Hepatocyte (in vitro differentiated cells): ENCODE measurements at regions not wholly inside any gene's neighbourhood (a gene's known extent, or its start where the extent isn't known, plus 50 kb on each side); places are given as distances from the start of the nearest gene placed in this dataset.

Experiments used
- DNase-seq: peaks from one replicate; pipeline ENCODE4 v3.0.0-alpha.2; 2016; ENCODE audit warnings: low spot score
- H2AFZ ChIP-seq: fragments of 200-600 bp; sonication (generic); 2 replicates; pipeline ENCODE4 v1.6.0; 2016; ENCODE audit warnings: antibody characterized with exemption, mild to moderate bottlenecking
- H3K27ac ChIP-seq: fragments of 200-600 bp; sonication (generic); 2 replicates; pipeline ENCODE4 v1.5.1; 2016; ENCODE audit warnings: mild to moderate bottlenecking
- H3K27me3 ChIP-seq: fragments of 200-600 bp; sonication (generic); 2 replicates; pipeline ENCODE4 v1.6.1; 2016
- H3K36me3 ChIP-seq: fragments of 200-600 bp; sonication (generic); replicated peaks from 2 replicates; pipeline ENCODE4 v1.5.1; 2016; ENCODE audit warnings: low read depth; ENCODE audit not compliant: insufficient read depth
- H3K4me1 ChIP-seq: fragments of 200-600 bp; sonication (generic); 2 replicates; pipeline ENCODE4 v1.5.1; 2016; ENCODE audit warnings: mild to moderate bottlenecking, moderate library complexity; ENCODE audit not compliant: insufficient read depth
- H3K4me2 ChIP-seq: fragments of 200-600 bp; sonication (generic); 2 replicates; pipeline ENCODE4 v1.6.0; 2016
- H3K4me3 ChIP-seq: fragments of 200-600 bp; sonication (generic); 2 replicates; pipeline ENCODE4 v1.5.1; 2016; ENCODE audit warnings: mild to moderate bottlenecking
- H3K79me2 ChIP-seq: fragments of 200-600 bp; sonication (generic); 2 replicates; pipeline ENCODE4 v1.6.0; 2017; ENCODE audit warnings: mild to moderate bottlenecking
- H3K9me2 ChIP-seq: fragments of 200-600 bp; sonication (generic); replicated peaks from 2 replicates; pipeline ENCODE4 v1.6.0; 2017; ENCODE audit warnings: mild to moderate bottlenecking; ENCODE audit not compliant: insufficient read depth
- H3K9me3 ChIP-seq: fragments of 200-600 bp; sonication (generic); 2 replicates; pipeline ENCODE4 v1.5.1; 2016; ENCODE audit warnings: low read depth, mild to moderate bottlenecking
- H4K20me1 ChIP-seq: fragments of 200-600 bp; sonication (generic); 2 replicates; pipeline ENCODE4 v1.6.0; 2016; ENCODE audit warnings: mild to moderate bottlenecking; ENCODE audit not compliant: insufficient read depth, poor library complexity, severe bottlenecking
- CTCF ChIP-seq: fragments of 200-600 bp; sonication (generic); IDR thresholded peaks from 2 replicates; pipeline ENCODE4 v1.5.1; 2016; ENCODE audit warnings: antibody characterized with exemption, mild to moderate bottlenecking; ENCODE audit not compliant: poor library complexity
- EZH2 ChIP-seq: fragments of 200-600 bp; sonication (generic); IDR thresholded peaks from 2 replicates; pipeline ENCODE4 v1.6.1; 2016; ENCODE audit warnings: antibody characterized with exemption, mild to moderate bottlenecking, borderline replicate concordance
- EZH2phosphoT487 ChIP-seq: fragments of 200-600 bp; sonication (generic); IDR thresholded peaks from one replicate; pipeline ENCODE4 v1.6.1; 2018; ENCODE audit warnings: antibody characterized with exemption, mild to moderate bottlenecking, low read depth, moderate library complexity; ENCODE audit not compliant: unreplicated experiment, severe bottlenecking
- WGBS: methylation state at CpG from one replicate; pipeline ENCODE4 v1.1.6; 2016; ENCODE audit warnings: low lambda C conversion rate; ENCODE audit errors: missing lambda C conversion rate; 5-methylcytosine and 5-hydroxymethylcytosine counted together

DNA sequence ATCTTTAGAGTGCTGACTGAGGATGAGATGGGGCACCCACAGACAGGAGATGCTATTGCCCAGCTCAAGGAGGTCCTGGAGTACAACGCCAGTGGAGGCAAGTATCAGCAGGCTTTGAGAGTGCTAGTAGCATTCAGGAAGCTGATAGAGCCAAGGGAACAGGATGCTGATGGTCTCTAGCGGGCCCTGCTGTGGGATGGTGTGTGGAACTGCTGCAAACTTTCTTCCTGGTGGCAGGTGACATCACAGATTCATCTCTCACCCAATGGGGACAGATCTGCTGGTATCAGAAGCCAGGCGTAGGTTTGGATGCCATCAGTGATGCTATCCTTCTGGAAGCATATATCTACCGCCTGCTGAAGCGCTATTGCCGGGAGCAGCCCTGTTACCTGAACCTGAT is 609.8 kb upstream of the NCAM2 start:
- TF ChIP-seq EZH2 (no peak), EZH2phosphoT487 (no peak), CTCF (no peak)
- no peaks in the 10 kb centered on the region for H3K36me3 ChIP-seq
- no peaks in the 10 kb centered on the region for H3K9me2 ChIP-seq
- 88% methylated on average over 6 of the region's 6 CpGs for WGBS
- H3K27ac ChIP-seq: no peak overlapping the region
- DNase-seq: no peak
- H3K9me3 ChIP-seq: no peaks in the 10 kb centered on the region
- no peaks in the 10 kb centered on the region for H4K20me1 ChIP-seq
- H3K4me3 ChIP-seq: no peak overlapping the region
- H3K27me3 ChIP-seq: no peaks in the 10 kb centered on the region
- no peak overlapping the region for H3K4me2 ChIP-seq
- no peaks in the 10 kb centered on the region for H3K79me2 ChIP-seq
- no peak overlapping the region for H2AFZ ChIP-seq
- no peaks in the 10 kb centered on the region for H3K4me1 ChIP-seq

DNA sequence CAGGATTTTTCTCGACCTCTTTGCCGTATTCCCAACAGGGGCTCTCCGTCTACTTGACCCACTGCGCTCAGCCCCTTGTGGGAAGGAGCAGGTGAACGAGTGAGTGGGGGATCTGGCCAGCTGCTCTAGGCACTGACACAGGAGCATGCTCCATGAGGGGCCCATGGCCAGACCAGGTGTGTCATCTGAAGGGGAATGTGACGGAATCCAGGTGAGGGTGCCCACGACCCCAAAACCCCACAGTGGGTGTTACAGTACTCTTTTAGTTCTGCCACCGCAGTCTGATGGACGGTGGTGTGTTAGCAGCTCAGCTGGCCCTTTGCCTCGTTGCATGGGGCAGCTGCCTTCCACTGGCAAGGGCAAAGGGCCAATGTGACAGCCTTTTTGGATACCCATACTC is 601.4 kb upstream of the NCAM2 start:
- Histone ChIP-seq H3K79me2 (no peaks in the 10 kb centered on the region), H3K27ac (no peak overlapping the region), H3K27me3 (no peaks in the 10 kb centered on the region), H3K4me1 (no peaks in the 10 kb centered on the region), H4K20me1 (no peaks in the 10 kb centered on the region), H3K4me3 (no peak overlapping the region), H3K4me2 (no peak overlapping the region), H3K36me3 (no peaks in the 10 kb centered on the region), H3K9me3 (no peaks in the 10 kb centered on the region), H2AFZ (no peak overlapping the region), H3K9me2 (no peaks in the 10 kb centered on the region)
- no peak for DNase-seq
- TF ChIP-seq CTCF (no peak), EZH2phosphoT487 (no peak), EZH2 (no peak)
- WGBS: 89% methylated on average over 10 of the region's 10 CpGs

GRCh38 chr21:20404915-20405314 is 593.3 kb upstream of the NCAM2 start:
- TF ChIP-seq EZH2phosphoT487: no peak
- no peak for DNase-seq
- H3K36me3 ChIP-seq: no peaks in the 10 kb centered on the region
- no peaks in the 10 kb centered on the region for H3K27me3 ChIP-seq
- H3K4me2 ChIP-seq: no peak overlapping the region
- no peaks in the 10 kb centered on the region for H3K4me1 ChIP-seq
- WGBS: 81% methylated on average over 6 of the region's 6 CpGs
- H3K4me3 ChIP-seq: no peak overlapping the region
- H3K9me3 ChIP-seq: no peaks in the 10 kb centered on the region
- no peaks in the 10 kb centered on the region for H3K79me2 ChIP-seq
- H3K9me2 ChIP-seq: no peaks in the 10 kb centered on the region
- no peak overlapping the region for H3K27ac ChIP-seq
- H4K20me1 ChIP-seq: no peaks in the 10 kb centered on the region
- no peak overlapping the region for H2AFZ ChIP-seq

- H3K36me3 ChIP-seq: no peaks in the 10 kb centered on the region
- no peak overlapping the region for H3K4me3 ChIP-seq
- no peaks in the 10 kb centered on the region for H3K9me2 ChIP-seq
- H3K27ac ChIP-seq: no peak overlapping the region
- WGBS: 86% methylated on average over 6 of the region's 6 CpGs
- H3K4me2 ChIP-seq: no peak overlapping the region
- no peak for DNase-seq
- H3K4me1 ChIP-seq: no peaks in the 10 kb centered on the region
- H4K20me1 ChIP-seq: no peaks in the 10 kb centered on the region
- no peaks in the 10 kb centered on the region for H3K27me3 ChIP-seq
- no peak overlapping the region for H2AFZ ChIP-seq
- no peaks in the 10 kb centered on the region for H3K9me3 ChIP-seq
- no peak for TF ChIP-seq EZH2phosphoT487
- no peak for TF ChIP-seq CTCF
- TF ChIP-seq EZH2: no peak
- H3K79me2 ChIP-seq: no peaks in the 10 kb centered on the region
Measured at GRCh38 chr21:20418353-20418752, 579.9 kb upstream of the NCAM2 start.
